BLaER1 (cell line): ENCODE measurements at regions not wholly inside any gene's neighbourhood (a gene's known extent, or its start where the extent isn't known, plus 50 kb on each side); places are given as distances from the start of the nearest gene placed in this dataset.

Experiments
- H3K27ac ChIP-seq: shearing (Covaris generic); formaldehyde crosslinking; 2 replicates; pipeline ENCODE4 v1.8.1; 2022
- H3K27me3 ChIP-seq: shearing (Covaris generic); formaldehyde crosslinking; 2 replicates; pipeline ENCODE4 v1.8.1; 2022
- H3K36me3 ChIP-seq: shearing (Covaris generic); formaldehyde crosslinking; 2 replicates; pipeline ENCODE4 v1.8.1; 2022
- H3K4me1 ChIP-seq: shearing (Covaris generic); formaldehyde crosslinking; 2 replicates; pipeline ENCODE4 v1.8.1; 2022
- H3K4me2 ChIP-seq: shearing (Covaris generic); formaldehyde crosslinking; 2 replicates; pipeline ENCODE4 v1.8.1; 2022
- H3K4me3 ChIP-seq: shearing (Covaris generic); formaldehyde crosslinking; 2 replicates; pipeline ENCODE4 v1.8.1; 2022
- H3K9ac ChIP-seq: shearing (Covaris generic); formaldehyde crosslinking; 2 replicates; pipeline ENCODE4 v1.8.1; 2022
- H3K9me3 ChIP-seq: shearing (Covaris generic); formaldehyde crosslinking; 2 replicates; pipeline ENCODE4 v1.8.1; 2022
- H4K20me1 ChIP-seq: shearing (Covaris generic); formaldehyde crosslinking; 2 replicates; pipeline ENCODE4 v1.8.1; 2022
- Cebpa-rat ChIP-seq: shearing (Covaris generic); IDR thresholded peaks from 2 replicates; pipeline ENCODE4 v1.8.1; 2022

GRCh38 chr5:8470489-8470888 is 601.5 kb downstream of the MTRR start:
- Histone ChIP-seq H3K4me1 (peaks cover 12% of the 10 kb centered on the region), H3K9ac (no peak overlapping the region), H3K4me2 (no peak overlapping the region), H3K27me3 (no peaks in the 10 kb centered on the region), H4K20me1 (no peaks in the 10 kb centered on the region), H3K27ac (no peak overlapping the region), H3K4me3 (peak overlapping the region; percentile 23), H3K36me3 (no peaks in the 10 kb centered on the region), H3K9me3 (peaks cover 61% of the 10 kb centered on the region)
- TF ChIP-seq Cebpa-rat, result no peak

GRCh38 chr5:8471581-8471980 is 602.6 kb downstream of the MTRR start:
- no peaks in the 10 kb centered on the region for H4K20me1 ChIP-seq
- H3K4me1 ChIP-seq, result peaks cover 12% of the 10 kb centered on the region
- TF ChIP-seq Cebpa-rat, result no peak
- no peaks in the 10 kb centered on the region for H3K36me3 ChIP-seq
- no peaks in the 10 kb centered on the region for H3K27me3 ChIP-seq
- no peak overlapping the region for H3K4me3 ChIP-seq
- no peak overlapping the region for H3K27ac ChIP-seq
- H3K9ac ChIP-seq, result no peak overlapping the region
- peaks cover 64% of the 10 kb centered on the region for H3K9me3 ChIP-seq
- no peak overlapping the region for H3K4me2 ChIP-seq

GRCh38 chr5:8473016-8473415 is 604.1 kb downstream of the MTRR start:
- Histone ChIP-seq H3K9ac (no peak overlapping the region), H3K27ac (no peak overlapping the region), H3K4me3 (no peak overlapping the region), H3K36me3 (no peaks in the 10 kb centered on the region), H3K27me3 (no peaks in the 10 kb centered on the region), H3K9me3 (peaks cover 67% of the 10 kb centered on the region), H4K20me1 (no peaks in the 10 kb centered on the region), H3K4me2 (no peak overlapping the region), H3K4me1 (peaks cover 12% of the 10 kb centered on the region)
- no peak for TF ChIP-seq Cebpa-rat

GRCh38 chr5:8473827-8474568 is 605.0 kb downstream of the MTRR start:
- Histone ChIP-seq H3K4me3 (no peak overlapping the region), H3K9me3 (peaks cover 71% of the 10 kb centered on the region), H3K36me3 (no peaks in the 10 kb centered on the region), H3K27ac (no peak overlapping the region), H3K4me2 (peak overlapping the region; percentile 8), H3K4me1 (peaks cover 12% of the 10 kb centered on the region), H4K20me1 (no peaks in the 10 kb centered on the region), H3K27me3 (no peaks in the 10 kb centered on the region), H3K9ac (no peak overlapping the region)
- TF ChIP-seq Cebpa-rat, result no peak

- no peaks in the 10 kb centered on the region for H3K27me3 ChIP-seq
- no peak overlapping the region for H3K4me3 ChIP-seq
- no peaks in the 10 kb centered on the region for H4K20me1 ChIP-seq
- H3K4me2 ChIP-seq, result peak overlapping the region; percentile 8
- no peaks in the 10 kb centered on the region for H3K36me3 ChIP-seq
- peaks cover 75% of the 10 kb centered on the region for H3K9me3 ChIP-seq
- no peak overlapping the region for H3K27ac ChIP-seq
- H3K9ac ChIP-seq, result no peak overlapping the region
- peaks cover 12% of the 10 kb centered on the region for H3K4me1 ChIP-seq
- TF ChIP-seq Cebpa-rat, result no peak
Measured at GRCh38 chr5:8474569-8474930, 605.6 kb downstream of the MTRR start.

- no peak for TF ChIP-seq Cebpa-rat
- no peak overlapping the region for H3K4me3 ChIP-seq
- no peaks in the 10 kb centered on the region for H4K20me1 ChIP-seq
- H3K9ac ChIP-seq, result no peak overlapping the region
- H3K36me3 ChIP-seq, result no peaks in the 10 kb centered on the region
- peaks cover 12% of the 10 kb centered on the region for H3K4me1 ChIP-seq
- no peak overlapping the region for H3K27ac ChIP-seq
- peaks cover 58% of the 10 kb centered on the region for H3K9me3 ChIP-seq
- no peaks in the 10 kb centered on the region for H3K27me3 ChIP-seq
- no peak overlapping the region for H3K4me2 ChIP-seq
Measured at GRCh38 chr5:8478326-8478725, 609.4 kb downstream of the MTRR start.

GRCh38 chr5:8481007-8481406 is 612.1 kb downstream of the MTRR start:
- Histone ChIP-seq H3K4me3 (no peak overlapping the region), H3K27ac (no peak overlapping the region), H3K36me3 (no peaks in the 10 kb centered on the region), H3K27me3 (no peaks in the 10 kb centered on the region), H3K9me3 (peaks cover 42% of the 10 kb centered on the region), H4K20me1 (no peaks in the 10 kb centered on the region), H3K9ac (no peak overlapping the region), H3K4me2 (no peak overlapping the region), H3K4me1 (no peaks in the 10 kb centered on the region)
- TF ChIP-seq Cebpa-rat, result no peak

GRCh38 chr5:8491254-8491653 is 622.3 kb downstream of the MTRR start:
- Histone ChIP-seq H3K27ac (no peak overlapping the region), H3K9ac (no peak overlapping the region), H3K4me1 (peaks cover 6% of the 10 kb centered on the region; the same call in 1 of the 2 replicates), H4K20me1 (no peaks in the 10 kb centered on the region), H3K9me3 (peaks cover 44% of the 10 kb centered on the region), H3K4me3 (no peak overlapping the region), H3K4me2 (no peak overlapping the region), H3K27me3 (no peaks in the 10 kb centered on the region), H3K36me3 (no peaks in the 10 kb centered on the region)
- no peak for TF ChIP-seq Cebpa-rat

- H4K20me1 ChIP-seq, result no peaks in the 10 kb centered on the region
- no peaks in the 10 kb centered on the region for H3K27me3 ChIP-seq
Measured at GRCh38 chr5:8493176-8493575, 624.2 kb downstream of the MTRR start.

GRCh38 chr5:8500426-8500825 is 631.5 kb downstream of the MTRR start:
- TF ChIP-seq Cebpa-rat, result no peak
- Histone ChIP-seq H3K36me3 (peaks cover 12% of the 10 kb centered on the region; the same call in 1 of the 2 replicates), H3K27me3 (no peaks in the 10 kb centered on the region), H4K20me1 (no peaks in the 10 kb centered on the region), H3K4me2 (no peak overlapping the region), H3K9me3 (peaks cover 66% of the 10 kb centered on the region), H3K9ac (no peak overlapping the region), H3K27ac (no peak overlapping the region), H3K4me1 (peaks cover 35% of the 10 kb centered on the region), H3K4me3 (no peak overlapping the region)

More at GRCh38 chr5:8493176-8493575, 624.2 kb downstream of the MTRR start:
- H3K4me1 ChIP-seq, result peaks cover 6% of the 10 kb centered on the region; the same call in 1 of the 2 replicates
- H3K36me3 ChIP-seq, result no peaks in the 10 kb centered on the region
- H3K27ac ChIP-seq, result no peak overlapping the region
- peaks cover 51% of the 10 kb centered on the region for H3K9me3 ChIP-seq
- H3K4me3 ChIP-seq, result no peak overlapping the region
- no peak for TF ChIP-seq Cebpa-rat
- peak overlapping the region; percentile 13; the same call in 1 of the 2 replicates for H3K4me2 ChIP-seq
- H3K9ac ChIP-seq, result no peak overlapping the region
